GM18861 (cell line): ENCODE measurements at regions not wholly inside any gene's neighbourhood (a gene's known extent, or its start where the extent isn't known, plus 50 kb on each side); places are given as distances from the start of the nearest gene placed in this dataset.
A peak's percentile ranks its signal among the peaks of the same experiment; 100 is the strongest.
"Not testable (repeated sequence)": the region's sequence is repeated elsewhere in the genome, so short reads cannot be mapped to it uniquely, and the experiment has no call there.

Source experiments
- ATAC-seq: cut with Tn5 transposase; IDR thresholded peaks from one replicate; pipeline ENCODE4 v1.9.1; 2021; ENCODE audit not compliant: unreplicated experiment

DNA sequence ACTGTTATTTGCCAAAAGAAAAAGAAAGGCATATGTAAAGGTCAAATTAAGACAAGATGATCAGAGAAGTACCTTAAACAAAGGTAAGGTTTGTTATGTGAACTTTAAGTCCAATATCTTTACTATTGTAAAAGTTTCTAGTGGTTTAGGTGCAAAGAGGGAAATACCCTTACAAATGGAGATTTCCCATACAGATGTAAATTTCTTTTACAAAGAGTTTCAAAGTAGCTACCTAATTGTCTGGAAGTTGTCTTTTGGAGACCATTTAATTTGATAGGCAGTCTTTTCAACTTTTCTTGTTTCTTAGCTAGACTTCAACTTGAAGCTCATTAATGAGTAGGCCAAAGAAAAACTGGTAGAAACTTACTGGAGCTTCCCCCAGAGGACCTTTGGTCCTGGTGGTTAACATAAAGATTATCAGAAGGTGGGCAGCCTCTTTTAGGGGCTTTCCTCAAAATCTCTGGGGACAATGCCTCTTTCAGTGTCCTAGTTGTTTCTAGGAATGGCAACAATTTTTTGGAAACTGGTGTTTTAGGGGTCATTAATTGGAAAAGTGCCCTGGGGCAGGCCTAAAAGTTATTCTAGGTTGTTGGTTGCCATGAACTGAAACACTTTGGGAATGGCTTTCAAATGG, 297.3 kb downstream of the GUCY2F start:
- ATAC-seq, result no peak

DNA sequence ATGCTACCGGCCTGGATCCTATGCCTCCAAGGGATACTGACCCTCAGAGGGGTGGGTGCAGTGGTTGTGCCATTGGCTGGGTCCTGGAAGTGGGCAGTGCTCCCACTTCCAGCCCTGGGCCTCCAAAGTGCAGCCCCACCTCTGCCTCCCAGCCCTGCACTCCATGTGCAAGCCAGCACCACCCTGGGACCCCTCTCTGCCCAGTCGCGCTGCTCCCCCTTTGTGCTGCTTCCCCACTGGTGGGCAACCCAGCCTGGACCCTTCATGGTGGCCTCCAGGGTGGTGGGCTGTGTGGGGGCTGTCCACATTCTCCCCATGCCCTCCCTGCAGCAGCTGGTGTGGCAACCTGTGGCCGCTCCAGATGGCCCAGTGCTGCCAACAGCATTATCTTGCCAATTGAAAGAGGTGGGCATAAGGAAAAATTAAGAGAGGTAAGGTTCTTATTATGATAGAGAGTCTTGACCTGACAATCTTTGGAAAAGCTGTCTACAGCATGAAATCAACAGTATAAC, 309.7 kb downstream of the GUCY2F start:
- ATAC-seq, result no peak

DNA sequence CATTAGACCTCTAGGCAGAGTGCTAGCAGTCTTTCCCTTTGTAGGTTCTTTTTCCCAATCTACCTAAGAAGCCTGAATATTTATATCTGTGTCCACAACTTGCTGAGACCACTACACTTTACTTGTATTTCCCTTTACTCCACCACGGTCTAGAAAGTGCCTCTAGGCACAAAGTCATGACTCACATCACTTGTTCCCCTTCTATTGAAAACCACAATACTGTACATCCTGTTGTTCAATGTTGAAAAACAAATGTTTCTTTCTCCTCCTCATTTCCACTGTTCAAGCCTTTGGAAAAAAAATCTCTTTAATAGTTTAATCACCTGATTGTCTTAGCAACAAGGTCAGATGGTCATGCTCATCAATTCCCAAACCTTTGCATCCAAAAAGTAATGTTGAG, 326.7 kb downstream of the GUCY2F start:
- ATAC-seq, result no peak

DNA sequence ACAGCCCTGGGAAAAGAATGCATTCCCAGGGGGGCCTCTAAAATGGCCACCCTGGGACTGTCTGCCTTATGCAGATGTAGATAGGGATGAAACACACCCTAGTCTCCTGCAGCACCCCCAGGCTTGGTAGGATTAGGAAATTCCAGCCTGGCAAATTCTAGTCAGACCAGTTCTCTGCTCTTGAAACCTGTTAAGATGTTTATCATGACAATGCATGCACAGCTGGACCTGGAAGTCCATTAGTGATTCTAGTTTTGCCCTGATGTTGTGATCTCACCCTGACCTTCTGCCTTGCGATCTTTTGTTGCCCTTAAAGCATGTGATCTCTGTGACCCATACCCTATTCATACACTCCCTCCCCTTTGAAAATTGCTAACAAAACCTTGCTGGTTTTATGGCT, 337.7 kb downstream of the GUCY2F start:
- not testable (repeated sequence) for ATAC-seq

DNA sequence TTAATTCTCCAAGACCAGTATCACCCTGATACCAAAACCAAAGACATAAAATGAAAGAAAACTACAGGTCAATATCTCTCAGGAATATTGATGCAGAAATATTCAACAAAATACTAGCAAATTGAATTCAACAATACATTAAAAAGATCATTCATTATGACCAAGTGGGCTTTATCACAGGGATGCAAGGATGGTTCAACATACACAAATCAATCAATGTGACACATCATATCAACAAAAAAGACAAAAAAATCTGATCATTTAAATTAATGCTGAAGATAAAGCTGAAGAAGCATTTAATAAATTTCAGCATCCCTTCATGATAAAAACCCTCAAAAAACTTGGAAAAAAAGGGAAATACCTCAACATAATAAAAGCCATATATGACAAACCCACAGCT, 341.4 kb downstream of the GUCY2F start:
- no peak for ATAC-seq

DNA sequence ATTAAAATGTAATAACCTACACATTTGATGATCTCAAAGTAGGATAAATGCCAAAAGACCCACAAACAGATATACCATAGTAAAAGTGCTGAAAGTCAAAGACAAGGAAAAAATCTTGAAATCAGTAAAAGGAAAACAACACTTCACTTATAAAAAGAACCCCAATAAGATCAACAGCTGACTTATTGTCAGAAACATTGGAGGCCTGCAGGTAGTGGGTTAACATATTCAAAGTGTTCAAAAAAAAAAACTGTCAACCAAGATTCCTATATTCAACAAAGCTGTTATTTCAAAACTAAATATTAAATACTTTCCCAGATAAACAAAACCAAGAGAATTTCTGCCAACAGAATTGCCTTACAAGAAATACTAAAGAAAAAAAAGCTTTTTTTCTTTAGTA, 347.1 kb downstream of the GUCY2F start:
- ATAC-seq, result no peak

DNA sequence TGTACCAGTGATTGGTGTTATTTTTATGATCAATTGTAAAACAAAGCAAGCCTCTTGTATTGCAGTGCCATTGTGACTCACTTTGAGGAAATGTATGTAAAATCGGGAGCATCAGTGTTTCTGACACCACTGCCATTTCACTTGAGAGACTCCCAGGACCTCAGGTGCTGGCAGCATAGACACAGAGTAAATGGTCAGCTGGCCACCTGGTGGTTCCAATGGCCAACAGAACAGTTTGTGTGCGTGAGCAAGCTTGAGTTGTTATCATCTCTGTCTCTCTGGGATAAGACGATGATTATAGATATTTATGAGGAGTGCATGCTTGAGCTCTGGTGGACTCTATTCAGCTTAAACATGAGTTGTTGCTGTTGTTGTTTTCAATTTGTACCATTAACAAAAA, 356.6 kb downstream of the GUCY2F start:
- no peak for ATAC-seq

DNA sequence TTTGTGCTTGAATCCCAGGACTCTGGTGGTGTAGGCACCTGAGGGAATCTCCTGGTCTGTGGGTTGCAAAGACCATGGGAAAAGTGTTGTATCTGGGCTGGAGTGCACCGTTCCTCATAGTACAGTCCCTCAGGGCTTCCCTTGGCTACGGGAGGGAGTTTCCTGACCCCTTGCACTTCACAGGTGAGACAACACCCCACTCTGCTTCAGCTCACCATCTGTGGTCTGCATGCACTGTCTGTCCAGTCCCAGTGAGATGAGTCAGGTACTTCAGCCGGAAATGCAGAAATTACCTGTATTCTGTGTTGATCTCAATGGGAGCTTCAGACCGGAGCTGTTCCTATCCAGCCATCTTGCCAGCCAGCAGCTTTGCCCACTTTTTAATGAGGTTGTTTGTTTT, 353.0 kb upstream of the IRS4 start:
- ATAC-seq, result peak; percentile 78

DNA sequence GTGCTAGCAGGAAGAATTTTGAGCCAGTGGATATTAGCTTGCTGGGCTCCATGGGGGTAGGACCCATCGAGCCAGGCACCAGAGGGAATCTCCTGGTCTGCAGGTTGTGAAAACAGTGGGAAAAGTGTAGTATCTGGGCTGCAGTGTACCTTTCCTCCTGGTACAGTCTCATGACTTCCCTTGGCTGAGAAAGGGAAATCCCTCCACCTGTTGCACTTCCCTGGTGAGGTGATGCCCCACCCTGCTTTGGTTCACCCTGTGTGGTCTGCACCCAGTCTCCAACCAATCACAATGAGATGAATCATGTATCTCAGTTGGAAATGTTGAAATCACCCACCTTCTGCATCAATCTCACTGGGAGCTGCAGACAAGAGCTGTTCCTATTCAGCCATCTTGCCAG, 341.4 kb upstream of the IRS4 start:
- ATAC-seq, result no peak

DNA sequence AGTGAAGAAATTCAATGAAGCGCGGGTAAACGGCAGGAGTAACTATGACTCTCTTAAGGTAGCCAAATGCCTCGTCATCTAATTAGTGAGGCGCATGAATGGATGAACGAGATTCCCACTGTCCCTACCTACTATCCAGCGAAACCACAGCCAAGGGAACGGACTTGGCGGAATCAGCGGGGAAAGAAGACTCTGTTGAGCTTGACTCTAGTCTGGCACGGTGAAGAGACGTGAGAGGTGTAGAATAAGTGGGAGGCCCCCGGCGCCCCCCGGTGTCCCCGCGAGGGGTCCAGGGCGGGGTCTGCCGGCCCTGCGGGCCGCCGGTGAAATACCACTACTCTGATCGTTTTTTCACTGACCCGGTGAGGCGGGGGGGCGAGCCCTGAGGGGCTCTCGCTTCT, 317.8 kb upstream of the IRS4 start:
- not testable (repeated sequence) for ATAC-seq

DNA sequence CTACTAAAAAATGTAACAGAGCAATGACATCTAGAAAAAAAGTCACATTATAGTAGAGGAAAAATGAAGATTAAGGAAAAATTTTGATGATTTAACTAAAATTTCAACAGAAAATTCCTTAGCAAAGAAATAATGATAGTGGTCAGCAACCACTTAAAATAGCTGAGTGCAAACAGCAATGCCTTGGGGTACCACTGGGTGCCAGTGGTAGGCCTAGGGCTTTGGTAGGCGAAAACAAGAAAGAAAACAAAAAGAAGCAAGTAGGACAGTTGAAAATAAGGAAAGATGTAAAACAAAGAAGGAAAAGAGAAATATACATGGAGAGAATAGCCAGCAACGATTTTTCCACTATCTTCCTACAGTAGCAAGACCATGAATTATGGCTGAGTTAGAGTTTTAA, 313.5 kb upstream of the IRS4 start:
- no peak for ATAC-seq

DNA sequence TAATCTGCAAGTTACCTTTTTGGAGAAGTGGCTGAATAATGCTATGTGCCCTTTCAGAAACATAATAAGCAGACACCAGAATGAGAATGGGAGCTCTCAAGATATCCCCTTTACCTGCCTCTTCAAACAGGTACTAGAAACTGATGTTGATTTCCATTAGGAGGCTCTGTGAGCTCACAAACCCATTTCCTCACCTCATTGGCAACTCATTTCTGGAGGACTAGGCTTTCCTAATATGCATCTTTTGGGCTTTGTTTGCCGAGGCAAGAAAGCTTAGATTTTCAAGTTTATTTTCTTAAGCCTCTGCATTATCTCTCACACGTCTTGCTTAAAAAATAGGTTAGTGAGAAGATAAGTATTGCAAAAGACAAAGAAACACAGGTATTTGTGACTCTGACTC, 313.1 kb upstream of the IRS4 start:
- ATAC-seq, result no peak

DNA sequence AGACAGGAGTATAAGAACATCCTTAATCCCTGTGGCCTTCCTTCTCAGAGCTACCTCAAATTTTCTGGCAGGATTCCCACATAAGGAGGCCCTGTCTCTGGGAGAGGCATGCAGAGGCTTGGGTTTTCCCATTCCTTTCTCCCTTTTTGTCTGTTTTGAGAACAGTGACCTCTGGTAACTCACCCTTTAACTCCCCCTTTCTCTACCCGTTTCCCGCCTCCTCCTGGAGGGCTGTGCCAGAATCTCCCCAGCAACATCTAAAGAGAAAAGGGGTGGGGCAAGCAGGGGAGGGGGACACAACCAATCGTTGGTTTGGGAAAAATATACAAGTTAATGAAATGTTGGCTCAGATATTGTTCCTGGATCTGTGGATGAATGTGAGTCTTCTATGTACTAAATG, 303.7 kb upstream of the IRS4 start:
- ATAC-seq, result no peak

DNA sequence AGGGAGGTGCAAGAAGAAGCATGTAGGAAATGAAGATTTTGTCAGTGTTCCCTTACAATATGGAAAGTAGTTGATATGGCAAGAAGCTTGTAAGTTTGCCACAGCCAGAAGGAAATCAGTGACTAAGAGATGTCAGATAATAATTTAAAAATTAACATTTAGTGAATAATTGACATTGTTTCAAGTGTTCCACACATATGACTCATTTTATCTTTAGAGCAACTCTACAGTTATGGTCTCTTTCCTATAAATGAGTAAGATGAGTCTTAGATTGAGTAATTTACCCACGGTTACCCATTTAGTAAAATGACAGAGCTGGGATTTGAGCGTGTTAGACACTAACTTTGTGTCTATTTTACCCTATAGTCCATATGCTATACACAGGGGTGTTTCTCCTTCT, 300.3 kb upstream of the IRS4 start:
- peak; percentile 98 for ATAC-seq

DNA sequence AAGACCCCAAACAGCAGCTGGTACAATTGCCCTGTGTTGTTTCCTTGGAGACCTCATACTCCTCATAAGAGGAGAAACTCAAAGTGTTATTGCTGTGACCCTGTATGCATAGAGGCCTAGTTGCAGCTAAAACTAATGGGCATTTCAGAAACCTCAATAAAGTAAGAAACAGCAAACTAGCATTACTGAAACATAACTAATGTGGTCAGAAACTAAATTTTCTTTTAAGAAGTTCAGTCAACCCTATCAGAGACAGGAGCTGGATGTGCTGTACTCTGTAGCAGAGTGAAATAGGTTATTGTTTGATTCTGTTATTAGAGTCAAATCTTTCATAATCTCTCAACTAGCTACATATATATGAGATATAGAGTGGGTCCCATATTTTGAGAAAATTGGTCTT, 257.5 kb upstream of the IRS4 start:
- ATAC-seq, result peak; percentile 75

DNA sequence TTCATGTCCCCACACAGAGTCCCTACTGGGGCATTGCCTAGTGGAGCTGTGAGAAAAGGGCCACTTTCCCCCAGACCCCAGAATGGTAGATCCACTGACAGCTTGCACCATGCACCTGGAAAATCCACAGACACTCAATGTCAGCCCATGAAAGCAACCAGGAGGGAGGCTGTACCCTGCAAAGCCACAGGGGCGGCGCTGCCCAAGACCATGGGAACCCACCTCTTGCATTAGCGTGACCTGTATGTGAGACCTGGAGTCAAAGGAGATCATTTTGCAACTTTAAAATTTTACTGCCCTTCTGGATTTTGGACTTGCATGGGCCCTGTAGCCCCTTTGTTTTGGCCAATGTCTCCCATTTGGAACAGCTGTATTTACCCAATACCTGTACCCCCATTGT, 236.5 kb upstream of the IRS4 start:
- ATAC-seq, result not testable (repeated sequence)

DNA sequence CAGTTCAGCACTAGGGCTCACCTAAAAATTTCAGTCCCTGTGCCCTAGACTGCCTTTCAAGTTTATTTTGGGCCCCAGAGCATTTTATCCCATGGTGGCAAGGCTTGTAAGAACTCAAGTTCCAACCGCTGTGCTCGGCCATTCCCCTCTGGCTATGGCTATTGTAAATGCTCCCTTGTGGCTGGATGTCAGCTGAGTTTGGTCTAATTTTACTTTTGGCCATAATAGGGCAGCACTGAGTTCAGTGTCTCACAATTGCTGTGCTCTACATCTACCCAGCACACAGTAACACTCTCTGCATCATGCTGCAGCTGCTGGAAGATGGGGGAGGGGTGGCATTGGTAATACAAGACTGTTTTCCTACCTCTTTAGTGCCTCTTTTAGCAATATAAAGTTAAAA, 210.8 kb upstream of the IRS4 start:
- no peak for ATAC-seq

DNA sequence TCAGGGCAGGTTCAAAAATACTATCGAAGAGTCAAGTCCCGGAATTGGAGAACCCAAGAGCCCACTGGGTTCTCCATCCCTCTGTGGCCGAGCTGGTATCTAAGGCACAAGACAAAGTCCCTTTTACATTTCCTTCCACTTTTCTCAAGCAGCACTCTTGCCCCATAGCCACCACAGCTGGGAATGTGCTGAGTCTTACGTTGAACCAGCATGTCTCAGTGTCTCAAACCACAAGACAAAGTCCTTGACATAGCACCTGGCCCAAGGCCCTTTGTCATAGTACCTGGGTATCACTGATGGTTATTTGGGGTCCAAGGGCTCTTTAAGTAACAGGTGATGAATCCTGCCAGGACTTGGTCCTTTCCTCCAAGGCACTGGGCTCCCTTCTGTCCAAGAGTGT, 210.2 kb upstream of the IRS4 start:
- ATAC-seq, result no peak

DNA sequence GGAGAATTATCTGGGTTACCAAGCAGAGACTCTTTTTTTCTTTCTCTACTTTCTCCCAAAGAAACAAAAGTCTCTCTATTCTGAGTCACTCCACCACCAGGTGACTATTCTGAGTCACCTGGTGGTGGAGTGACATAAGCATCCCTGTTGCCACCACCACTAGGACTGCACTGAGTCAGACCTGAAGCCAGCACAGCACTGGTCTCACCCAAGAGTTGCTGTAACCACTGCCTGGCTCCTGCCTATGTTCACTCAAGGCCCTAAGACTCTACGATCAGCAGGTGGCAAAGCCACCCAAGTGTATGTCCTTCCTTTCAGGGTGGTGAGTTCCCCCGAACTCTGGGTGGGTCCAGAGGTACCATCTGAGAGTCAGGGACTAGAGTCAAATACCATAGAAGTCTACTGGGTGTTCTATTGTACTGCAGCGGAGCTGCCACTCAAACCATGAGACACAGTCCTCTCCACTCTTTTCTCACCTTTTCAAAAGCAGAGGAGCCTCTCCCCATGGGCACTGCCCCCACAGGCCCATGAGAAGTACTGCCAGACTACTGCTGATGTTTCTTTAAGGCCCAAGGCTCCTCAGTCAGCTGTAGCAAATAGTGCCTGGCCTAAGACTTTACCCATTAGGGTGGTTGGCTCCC, 209.6 kb upstream of the IRS4 start:
- ATAC-seq, result peak; percentile 62

DNA sequence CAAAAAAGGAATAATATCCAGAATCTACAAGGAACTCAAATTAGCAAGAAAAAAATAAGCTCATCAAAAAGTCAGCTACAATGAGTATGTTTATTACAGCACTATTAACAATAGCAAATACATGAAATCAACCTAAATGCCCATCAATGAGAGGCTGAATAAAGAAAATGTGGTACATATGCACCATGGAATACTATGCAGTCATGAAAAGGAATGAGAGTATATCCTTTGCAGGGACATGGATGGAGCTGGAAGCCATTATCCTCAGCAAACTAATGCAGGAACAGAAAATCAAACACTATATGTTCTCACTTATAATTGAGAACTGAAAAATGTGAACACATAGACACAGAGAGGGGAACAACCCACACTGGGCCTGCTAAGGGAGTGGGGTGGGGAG, 178.4 kb upstream of the IRS4 start:
- ATAC-seq, result no peak

DNA sequence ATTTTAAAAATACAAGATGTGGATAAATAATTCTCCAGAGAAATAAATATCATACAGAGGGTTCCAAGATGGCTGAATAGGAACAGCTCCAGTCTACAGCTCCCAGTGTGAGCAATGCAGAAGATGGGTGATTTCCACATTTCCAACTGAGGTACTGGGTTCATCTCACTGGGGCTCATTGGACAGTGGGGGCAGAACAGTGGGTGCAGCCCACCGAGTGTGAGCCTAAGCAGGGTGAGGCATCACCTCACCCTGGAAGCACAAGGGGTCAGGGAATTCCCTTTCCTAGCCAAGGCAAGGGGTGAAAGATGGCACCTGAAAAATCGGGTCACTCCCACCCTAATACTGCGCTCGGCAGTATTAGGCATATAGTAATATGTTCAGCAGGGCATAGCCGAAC, 167.5 kb upstream of the IRS4 start:
- ATAC-seq, result not testable (repeated sequence)

DNA sequence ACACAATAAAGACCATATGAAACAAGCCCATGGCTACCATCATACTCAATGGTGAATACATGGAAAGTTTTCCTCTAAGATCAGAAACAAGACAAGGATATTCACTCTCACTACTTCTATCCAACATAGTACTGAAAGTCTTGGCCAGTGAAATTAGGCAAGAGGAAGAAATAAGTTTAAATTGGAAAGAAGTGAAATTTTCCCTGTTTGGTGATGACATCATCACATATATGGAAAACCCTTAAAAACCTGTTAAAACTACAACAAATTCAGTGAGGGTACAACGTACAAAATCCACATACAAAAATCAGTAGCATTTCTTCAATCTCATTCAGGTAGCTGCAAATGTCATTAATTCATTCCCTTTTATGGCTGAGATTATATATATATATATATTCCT, 164.0 kb upstream of the IRS4 start:
- no peak for ATAC-seq

DNA sequence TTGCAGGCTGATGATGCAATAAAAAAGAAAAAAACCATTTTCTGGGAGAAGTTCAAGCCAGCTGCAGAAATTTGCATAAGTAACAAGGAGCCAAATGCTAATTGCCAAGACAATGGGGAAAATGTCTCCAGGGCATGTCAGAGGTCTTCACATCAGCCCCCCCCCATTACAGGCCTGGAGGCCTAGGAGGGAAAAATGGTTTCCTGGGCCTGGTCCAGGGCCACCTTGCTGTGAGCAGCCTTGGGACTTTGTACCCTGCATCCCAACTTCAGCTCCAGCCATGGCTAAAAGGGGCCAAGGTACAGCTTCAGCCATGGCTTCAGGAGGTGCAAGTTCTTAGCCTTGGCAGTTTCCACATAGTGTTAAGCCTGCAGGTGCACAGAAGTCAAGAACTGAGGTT, 160.0 kb upstream of the IRS4 start:
- not testable (repeated sequence) for ATAC-seq
